Neural progenitor cell (in vitro differentiated cells): ENCODE measurements at regions not wholly inside any gene's neighbourhood (a gene's known extent, or its start where the extent isn't known, plus 50 kb on each side); places are given as distances from the start of the nearest gene placed in this dataset.
"Not testable (repeated sequence)": the region's sequence is repeated elsewhere in the genome, so short reads cannot be mapped to it uniquely, and the experiment has no call there.

Source experiments
- DNase-seq: peaks from one replicate; pipeline ENCODE4 v3.0.0-alpha.2; 2016; ENCODE audit warnings: low spot score
- H2AFZ ChIP-seq: fragments of 200-600 bp; sonication (generic); replicated peaks from 2 replicates; pipeline ENCODE4 v1.6.1; 2016; ENCODE audit warnings: antibody characterized with exemption
- H3F3A ChIP-seq: fragments of 200-600 bp; sonication (generic); 2 replicates; pipeline ENCODE4 v1.6.1; 2016; ENCODE audit warnings: antibody characterized with exemption, low read depth
- H3K27ac ChIP-seq: fragments of 200-600 bp; sonication (generic); 2 replicates; pipeline ENCODE4 v1.5.1; 2016; ENCODE audit warnings: mild to moderate bottlenecking
- H3K27me3 ChIP-seq: fragments of 200-600 bp; sonication (generic); 2 replicates; pipeline ENCODE4 v1.6.1; 2016; ENCODE audit warnings: mild to moderate bottlenecking, moderate library complexity
- H3K36me3 ChIP-seq: fragments of 200-600 bp; sonication (generic); 2 replicates; pipeline ENCODE4 v1.5.1; 2016
- H3K4me1 ChIP-seq: fragments of 200-600 bp; sonication (generic); 2 replicates; pipeline ENCODE4 v1.6.1; 2016; ENCODE audit warnings: mixed run types
- H3K4me2 ChIP-seq: fragments of 200-600 bp; sonication (generic); 2 replicates; pipeline ENCODE4 v1.6.1; 2016
- H3K4me3 ChIP-seq: fragments of 200-600 bp; sonication (generic); 2 replicates; pipeline ENCODE4 v1.5.1; 2016
- H3K79me2 ChIP-seq: fragments of 200-600 bp; sonication (generic); 2 replicates; pipeline ENCODE4 v1.6.1; 2016; ENCODE audit warnings: low read depth
- H3K9ac ChIP-seq: fragments of 200-600 bp; sonication (generic); 2 replicates; pipeline ENCODE4 v1.6.1; 2016
- H3K9me3 ChIP-seq: fragments of 200-600 bp; sonication (generic); 2 replicates; pipeline ENCODE4 v1.5.1; 2016; ENCODE audit warnings: low read depth
- H4K20me1 ChIP-seq: fragments of 200-600 bp; sonication (generic); 2 replicates; pipeline ENCODE4 v1.6.1; 2016; ENCODE audit warnings: low read depth
- H3K27ac Mint-ChIP-seq: 3 replicates; pipeline ENCODE4 v1.8.0; 2021; ENCODE audit warnings: mixed read lengths
- H3K27me3 Mint-ChIP-seq: 2 replicates; pipeline ENCODE4 v1.8.0; 2022; ENCODE audit warnings: low read depth, mild to moderate bottlenecking, inconsistent platforms, moderate library complexity, mixed read lengths; ENCODE audit not compliant: insufficient read depth
- H3K36me3 Mint-ChIP-seq: 3 replicates; pipeline ENCODE4 v1.8.0; 2021; ENCODE audit warnings: mixed read lengths
- H3K4me1 Mint-ChIP-seq: 3 replicates; pipeline ENCODE4 v1.8.0; 2021; ENCODE audit warnings: mixed read lengths
- H3K4me3 Mint-ChIP-seq: 3 replicates; pipeline ENCODE4 v1.8.0; 2021; ENCODE audit warnings: mild to moderate bottlenecking, moderate library complexity, mixed read lengths
- H3K9me3 Mint-ChIP-seq: 3 replicates; pipeline ENCODE4 v1.8.0; 2020; ENCODE audit warnings: mixed read lengths
- EZH2 ChIP-seq: fragments of 200-600 bp; sonication (generic); IDR thresholded peaks from 2 replicates; pipeline ENCODE4 v1.6.1; 2017; ENCODE audit warnings: antibody characterized with exemption, mild to moderate bottlenecking, moderate library complexity
- EZH2phosphoT487 ChIP-seq: fragments of 200-600 bp; sonication (generic); IDR thresholded peaks from 2 replicates; pipeline ENCODE4 v1.6.1; 2017; ENCODE audit warnings: antibody characterized with exemption
- TF ChIP-seq, protein P1 (sequence below): fragments of 200-600 bp; sonication (generic); IDR thresholded peaks from 2 replicates; pipeline ENCODE4 v1.5.1; 2017; ENCODE audit warnings: antibody characterized with exemption, mild to moderate bottlenecking

DNA sequence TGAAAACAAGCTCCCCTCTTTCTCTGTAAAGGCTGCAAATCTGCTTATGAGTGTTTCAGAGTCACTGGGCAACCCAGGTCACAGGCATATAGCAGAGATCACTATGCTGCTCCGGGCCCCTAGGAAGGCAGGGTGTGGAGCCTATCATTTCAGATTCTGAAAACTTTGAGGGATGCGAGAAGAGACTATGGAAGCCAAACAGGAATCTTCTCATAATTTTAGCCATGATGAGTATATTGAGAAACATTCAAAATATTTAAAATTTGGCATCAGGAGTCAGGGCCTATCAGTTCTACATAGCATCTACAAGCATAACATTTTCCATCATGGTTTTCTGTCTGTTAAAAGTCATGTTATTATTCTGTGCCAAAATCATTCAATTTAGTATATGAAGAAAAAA is 61.7 kb upstream of the ATXN3L start:
- H2AFZ ChIP-seq = no peak overlapping the region
- H3F3A ChIP-seq = peaks cover 3% of the 10 kb centered on the region
- no peaks in the 10 kb centered on the region for H3K79me2 ChIP-seq
- Mint-ChIP-seq H3K4me3 (no peak overlapping the region), H3K36me3 (peaks cover 2% of the 10 kb centered on the region), H3K27ac (no peak overlapping the region), H3K4me1 (peaks cover 29% of the 10 kb centered on the region), H3K9me3 (peaks cover 22% of the 10 kb centered on the region), H3K27me3 (peaks cover 5% of the 10 kb centered on the region)
- no peak for DNase-seq
- no peaks in the 10 kb centered on the region for H3K27me3 ChIP-seq
- no peaks in the 10 kb centered on the region for H4K20me1 ChIP-seq
- peaks cover 21% of the 10 kb centered on the region for H3K4me1 ChIP-seq
- no peak overlapping the region for H3K9ac ChIP-seq
- H3K27ac ChIP-seq = no peak overlapping the region
- H3K9me3 ChIP-seq = no peaks in the 10 kb centered on the region
- TF ChIP-seq, protein P1, sequence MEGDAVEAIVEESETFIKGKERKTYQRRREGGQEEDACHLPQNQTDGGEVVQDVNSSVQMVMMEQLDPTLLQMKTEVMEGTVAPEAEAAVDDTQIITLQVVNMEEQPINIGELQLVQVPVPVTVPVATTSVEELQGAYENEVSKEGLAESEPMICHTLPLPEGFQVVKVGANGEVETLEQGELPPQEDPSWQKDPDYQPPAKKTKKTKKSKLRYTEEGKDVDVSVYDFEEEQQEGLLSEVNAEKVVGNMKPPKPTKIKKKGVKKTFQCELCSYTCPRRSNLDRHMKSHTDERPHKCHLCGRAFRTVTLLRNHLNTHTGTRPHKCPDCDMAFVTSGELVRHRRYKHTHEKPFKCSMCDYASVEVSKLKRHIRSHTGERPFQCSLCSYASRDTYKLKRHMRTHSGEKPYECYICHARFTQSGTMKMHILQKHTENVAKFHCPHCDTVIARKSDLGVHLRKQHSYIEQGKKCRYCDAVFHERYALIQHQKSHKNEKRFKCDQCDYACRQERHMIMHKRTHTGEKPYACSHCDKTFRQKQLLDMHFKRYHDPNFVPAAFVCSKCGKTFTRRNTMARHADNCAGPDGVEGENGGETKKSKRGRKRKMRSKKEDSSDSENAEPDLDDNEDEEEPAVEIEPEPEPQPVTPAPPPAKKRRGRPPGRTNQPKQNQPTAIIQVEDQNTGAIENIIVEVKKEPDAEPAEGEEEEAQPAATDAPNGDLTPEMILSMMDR = no peak
- TF ChIP-seq EZH2 (no peak), EZH2phosphoT487 (no peak)
- no peak overlapping the region for H3K4me2 ChIP-seq
- no peaks in the 10 kb centered on the region for H3K36me3 ChIP-seq
- no peak overlapping the region for H3K4me3 ChIP-seq

- no peak overlapping the region for H3K27ac Mint-ChIP-seq
Observed at GRCh38 chrX:13380211-13380610, 60.4 kb upstream of the ATXN3L start.

GRCh38 chrX:13378562-13379518 is 59.0 kb upstream of the ATXN3L start:
- H3K36me3 ChIP-seq, H3K4me3 Mint-ChIP-seq, H3K36me3 Mint-ChIP-seq, H3K27me3 Mint-ChIP-seq, H3F3A ChIP-seq, H2AFZ ChIP-seq, H4K20me1 ChIP-seq, H3K27ac Mint-ChIP-seq, H3K79me2 ChIP-seq, H3K4me2 ChIP-seq, H3K9ac ChIP-seq, H3K9me3 ChIP-seq, H3K27me3 ChIP-seq, H3K4me3 ChIP-seq, H3K27ac ChIP-seq: not testable (repeated sequence)
- H3K9me3 Mint-ChIP-seq = peaks cover 22% of the 10 kb centered on the region
- H3K4me1 ChIP-seq = peaks cover 16% of the 10 kb centered on the region
- peak; percentile 23 for DNase-seq
- H3K4me1 Mint-ChIP-seq = peaks cover 19% of the 10 kb centered on the region

More at GRCh38 chrX:13380211-13380610, 60.4 kb upstream of the ATXN3L start:
- no peak for TF ChIP-seq EZH2phosphoT487
- TF ChIP-seq EZH2 = no peak
- TF ChIP-seq, protein P1 = no peak
- no peak overlapping the region for H3K27ac ChIP-seq
- no peaks in the 10 kb centered on the region for H3F3A ChIP-seq
- H3K79me2 ChIP-seq = no peaks in the 10 kb centered on the region
- H3K4me3 ChIP-seq = no peak overlapping the region
- H3K27me3 ChIP-seq = no peaks in the 10 kb centered on the region
- H3K36me3 Mint-ChIP-seq = peaks cover 2% of the 10 kb centered on the region
- no peaks in the 10 kb centered on the region for H3K36me3 ChIP-seq
- no peak overlapping the region for H3K4me2 ChIP-seq
- peaks cover 22% of the 10 kb centered on the region for H3K9me3 Mint-ChIP-seq
- peaks cover 17% of the 10 kb centered on the region for H3K4me1 ChIP-seq
- H3K4me1 Mint-ChIP-seq = peaks cover 24% of the 10 kb centered on the region
- H3K9me3 ChIP-seq = no peaks in the 10 kb centered on the region
- no peak overlapping the region for H3K9ac ChIP-seq
- no peak overlapping the region for H2AFZ ChIP-seq
- no peak for DNase-seq
- H3K27me3 Mint-ChIP-seq = peaks cover 5% of the 10 kb centered on the region
- H3K4me3 Mint-ChIP-seq = no peak overlapping the region
- no peaks in the 10 kb centered on the region for H4K20me1 ChIP-seq

DNA sequence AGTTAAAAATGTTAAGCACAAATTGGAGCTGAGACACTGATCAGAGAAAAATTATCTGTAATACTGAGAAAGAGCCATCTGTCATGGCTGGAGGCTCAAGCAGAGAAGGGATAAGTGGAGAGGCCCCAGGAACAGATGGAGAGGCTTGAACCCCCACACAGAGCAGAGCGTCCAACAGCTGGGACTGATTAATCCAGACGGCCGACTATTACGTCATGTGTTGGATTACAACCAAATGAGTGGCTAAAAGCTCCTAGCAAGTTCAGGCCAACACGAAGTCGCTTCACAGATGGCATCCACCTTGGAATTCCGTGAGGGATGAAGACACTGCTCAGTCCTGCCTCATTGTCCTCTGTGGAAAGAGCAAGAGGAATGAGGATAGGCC is 57.7 kb upstream of the ATXN3L start:
- Mint-ChIP-seq H3K27ac (no peak overlapping the region), H3K9me3 (peaks cover 22% of the 10 kb centered on the region), H3K27me3 (peaks cover 3% of the 10 kb centered on the region), H3K36me3 (peaks cover 2% of the 10 kb centered on the region), H3K4me1 (peaks cover 8% of the 10 kb centered on the region), H3K4me3 (no peak overlapping the region)
- no peak overlapping the region for H3K4me3 ChIP-seq
- no peak overlapping the region for H3K9ac ChIP-seq
- no peak overlapping the region for H3K4me2 ChIP-seq
- no peaks in the 10 kb centered on the region for H3F3A ChIP-seq
- no peak for TF ChIP-seq EZH2phosphoT487
- TF ChIP-seq, protein P1 = no peak
- no peak for TF ChIP-seq EZH2
- no peaks in the 10 kb centered on the region for H3K9me3 ChIP-seq
- no peaks in the 10 kb centered on the region for H3K79me2 ChIP-seq
- no peaks in the 10 kb centered on the region for H3K27me3 ChIP-seq
- no peak for DNase-seq
- H2AFZ ChIP-seq = no peak overlapping the region
- no peaks in the 10 kb centered on the region for H3K36me3 ChIP-seq
- H3K4me1 ChIP-seq = peaks cover 3% of the 10 kb centered on the region
- no peak overlapping the region for H3K27ac ChIP-seq
- H4K20me1 ChIP-seq = no peaks in the 10 kb centered on the region
